GM11168 (cell line): ENCODE measurements at regions not wholly inside any gene's neighbourhood (a gene's known extent, or its start where the extent isn't known, plus 50 kb on each side); places are given as distances from the start of the nearest gene placed in this dataset.

Source experiments
- in situ Hi-C: fragments of 300-500 bp; cut with MboI; formaldehyde crosslinking; loops from one replicate; pipeline ENCODE4 v1.12.0; 2022; ENCODE audit warnings: low sequenced_read_pairs; ENCODE audit not compliant: unreplicated experiment

- in situ Hi-C loops: no loop called here
Measured at GRCh38 chr12:105961821-105962671, 176.7 kb downstream of the NUAK1 start.

GRCh38 chr12:105967038-105967776 lies 171.5 kb downstream of the NUAK1 start:
- in situ Hi-C loops: no loop called here

DNA sequence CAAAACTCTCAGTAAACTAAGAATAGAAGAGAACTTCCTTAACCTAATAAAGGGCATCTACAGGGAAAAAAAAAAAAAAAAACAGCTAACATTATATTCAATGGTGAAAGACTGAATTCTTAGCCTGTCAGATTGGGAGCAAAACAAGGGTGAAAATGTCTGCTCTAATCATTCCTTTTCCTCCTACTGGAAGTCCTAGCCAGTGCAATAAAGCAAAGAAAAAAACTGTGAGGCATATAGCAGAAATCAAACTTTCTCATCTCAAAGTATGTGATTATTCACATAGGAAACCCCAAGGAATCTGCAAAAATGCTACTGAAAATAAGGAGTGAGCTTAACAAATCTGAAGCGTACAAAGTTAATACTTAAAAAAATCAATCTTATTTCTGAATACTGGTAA lies 170.7 kb downstream of the NUAK1 start:
- in situ Hi-C loops: no loop called here

- in situ Hi-C loops: no loop called here
Measured at GRCh38 chr12:105970885-105971284, 167.9 kb downstream of the NUAK1 start.

- in situ Hi-C loops: no loop called here
Measured at GRCh38 chr12:105974738-105975137, 164.0 kb downstream of the NUAK1 start.

DNA sequence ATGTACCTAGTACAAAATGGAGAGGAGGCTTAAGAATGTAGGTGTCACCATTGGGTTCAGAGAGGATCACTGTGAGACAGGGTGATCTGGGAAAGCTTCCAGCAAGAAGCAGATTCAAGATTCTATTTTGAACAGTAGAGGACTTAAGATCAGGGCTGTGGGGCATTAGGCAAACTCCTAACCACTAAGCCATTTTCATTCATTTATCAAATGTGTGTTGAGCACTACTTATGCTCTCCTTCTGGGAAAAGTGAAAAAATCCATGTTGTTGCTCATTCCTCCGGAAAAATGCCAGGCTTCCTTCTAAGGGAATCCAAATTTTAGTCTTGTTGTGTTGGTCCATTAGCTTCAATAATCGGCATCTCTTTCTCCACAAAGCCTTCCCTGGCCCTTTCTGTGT lies 163.4 kb downstream of the NUAK1 start:
- in situ Hi-C loops: no loop called here

GRCh38 chr12:105977236-105977635 lies 161.5 kb downstream of the NUAK1 start:
- in situ Hi-C loops: no loop called here

DNA sequence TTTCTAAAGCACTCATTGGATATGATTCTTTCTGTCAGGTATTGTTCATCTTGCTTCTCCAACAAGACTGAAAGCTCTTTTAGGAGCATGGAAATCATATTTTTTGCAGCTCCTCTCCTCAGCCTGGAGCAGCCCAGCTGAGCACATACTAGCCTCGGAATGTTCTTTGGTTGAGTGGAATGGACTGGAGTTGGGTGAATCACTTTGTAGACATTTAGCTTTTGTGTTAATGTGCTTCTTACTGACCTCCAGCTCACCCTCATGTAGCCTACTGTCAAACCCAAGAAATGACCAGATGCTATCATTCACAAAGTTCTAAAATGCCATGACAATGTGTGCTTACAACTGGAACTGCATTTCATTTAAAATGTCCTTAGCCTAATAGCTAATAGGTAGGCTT lies 161.1 kb downstream of the NUAK1 start:
- in situ Hi-C loops: no loop called here

GRCh38 chr12:105978276-105978675 lies 160.5 kb downstream of the NUAK1 start:
- in situ Hi-C loops: no loop called here

GRCh38 chr12:105978686-105979085 lies 160.1 kb downstream of the NUAK1 start:
- in situ Hi-C loops: no loop called here

GRCh38 chr12:105980085-105980484 lies 158.7 kb downstream of the NUAK1 start:
- in situ Hi-C loops: no loop called here

DNA sequence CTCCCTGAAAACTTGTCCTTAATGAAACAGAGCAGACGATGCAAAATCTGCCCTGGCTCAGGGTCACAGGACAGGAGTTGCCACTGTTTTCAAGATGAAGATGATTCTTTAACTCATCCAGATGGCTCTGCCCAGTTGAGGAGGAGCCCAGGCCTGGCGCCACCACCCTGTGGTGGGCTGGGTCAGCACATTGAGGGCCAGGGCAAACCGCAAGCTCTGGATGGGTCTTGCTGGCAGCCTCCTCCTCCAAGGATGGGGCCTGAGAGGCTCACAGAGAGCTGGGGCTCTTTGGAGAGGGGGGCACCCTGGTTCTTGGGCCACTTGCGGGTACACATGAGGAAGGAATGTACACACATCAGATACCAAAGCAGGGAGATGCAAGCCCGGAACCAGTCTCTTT lies 158.2 kb downstream of the NUAK1 start:
- in situ Hi-C loops: no loop called here

GRCh38 chr12:105982022-105982421 lies 156.7 kb downstream of the NUAK1 start:
- in situ Hi-C loops: no loop called here

GRCh38 chr12:105983622-105984320 lies 155.0 kb downstream of the NUAK1 start:
- in situ Hi-C loops: no loop called here

DNA sequence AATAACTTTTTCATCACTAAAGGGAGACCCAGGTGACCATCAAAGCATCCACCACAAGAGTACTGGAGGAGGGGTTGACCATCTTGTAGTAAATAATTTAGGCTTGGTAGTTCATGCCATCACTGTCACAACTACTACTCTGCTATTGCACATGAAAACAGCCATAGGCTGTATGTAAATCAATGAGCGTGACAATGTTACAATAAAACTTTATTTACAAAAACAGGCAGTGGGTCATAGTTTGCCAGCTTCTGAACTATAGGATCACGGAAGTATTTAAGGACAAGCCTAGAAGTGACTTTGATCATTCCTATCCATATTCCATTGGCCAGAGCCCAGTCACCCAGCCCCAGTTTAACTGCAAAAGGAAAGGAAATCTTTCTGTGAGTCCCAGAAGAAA lies 153.4 kb downstream of the NUAK1 start:
- in situ Hi-C loops: no loop called here

DNA sequence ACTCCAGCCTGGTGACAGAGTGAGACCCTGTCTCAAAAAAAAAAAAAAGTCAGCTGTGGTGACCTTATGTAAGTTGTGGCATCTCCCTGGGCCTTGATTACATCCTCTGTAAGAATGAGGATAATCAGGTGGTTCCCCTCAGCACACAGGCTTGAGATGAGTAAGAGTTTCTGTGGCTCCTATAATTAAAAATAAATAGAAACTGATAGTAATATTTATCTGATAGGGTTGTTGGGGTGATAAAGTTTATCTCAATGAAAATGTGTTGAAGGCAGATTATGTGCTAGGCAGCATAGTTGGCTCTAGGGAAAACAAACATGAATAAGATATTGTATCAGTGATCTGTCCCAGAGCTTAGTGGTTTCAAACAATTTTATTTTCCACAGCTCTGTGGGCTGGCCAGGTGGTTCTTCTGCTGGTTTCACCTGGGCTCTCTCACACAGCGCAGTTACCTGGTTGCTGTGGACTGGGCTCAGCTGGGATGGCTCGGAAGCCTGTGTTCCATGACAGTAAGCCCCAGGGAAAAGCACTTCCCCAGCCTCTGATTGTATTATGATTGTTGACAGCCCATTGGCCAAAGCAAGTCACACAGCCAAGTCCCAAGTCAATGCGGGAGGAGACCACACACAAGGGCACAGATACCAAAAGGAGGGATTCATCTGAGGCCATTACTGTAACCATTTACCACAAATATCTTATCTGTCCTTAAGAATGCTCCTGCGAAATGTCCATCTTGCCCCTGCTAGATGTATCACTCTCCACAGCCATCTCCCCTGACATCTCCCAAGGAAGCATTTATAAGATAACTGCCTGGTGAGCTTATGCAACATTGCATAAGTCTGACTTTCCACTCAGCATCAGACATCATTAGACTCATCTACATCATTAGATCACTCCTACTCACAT lies 151.7 kb downstream of the NUAK1 start:
- in situ Hi-C loops: no loop called here

DNA sequence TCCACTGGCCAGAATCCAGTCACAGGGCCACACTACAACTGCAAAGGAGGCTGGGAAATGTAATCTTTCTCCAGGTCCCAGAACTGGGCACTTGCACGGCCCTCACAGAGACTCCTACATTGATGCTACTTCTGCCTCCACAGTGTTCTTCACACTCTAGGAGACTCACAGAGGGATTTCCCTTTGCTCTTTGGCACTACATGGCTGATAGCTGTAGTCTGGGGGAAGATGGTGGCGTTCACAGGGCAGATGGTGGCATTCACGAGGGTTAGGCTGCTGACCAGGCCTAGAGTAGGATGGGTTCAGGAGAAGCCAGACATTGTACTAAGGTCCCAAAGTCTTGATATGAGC lies 151.1 kb downstream of the NUAK1 start:
- in situ Hi-C loops: no loop called here

GRCh38 chr12:105992849-105993740 lies 145.7 kb downstream of the NUAK1 start:
- in situ Hi-C loops: no loop called here
